ENCODE measurements at regions not wholly inside any gene's neighbourhood (a gene's known extent, or its start where the extent isn't known, plus 50 kb on each side); places are given as distances from the start of the nearest gene placed in this dataset.

DNA sequence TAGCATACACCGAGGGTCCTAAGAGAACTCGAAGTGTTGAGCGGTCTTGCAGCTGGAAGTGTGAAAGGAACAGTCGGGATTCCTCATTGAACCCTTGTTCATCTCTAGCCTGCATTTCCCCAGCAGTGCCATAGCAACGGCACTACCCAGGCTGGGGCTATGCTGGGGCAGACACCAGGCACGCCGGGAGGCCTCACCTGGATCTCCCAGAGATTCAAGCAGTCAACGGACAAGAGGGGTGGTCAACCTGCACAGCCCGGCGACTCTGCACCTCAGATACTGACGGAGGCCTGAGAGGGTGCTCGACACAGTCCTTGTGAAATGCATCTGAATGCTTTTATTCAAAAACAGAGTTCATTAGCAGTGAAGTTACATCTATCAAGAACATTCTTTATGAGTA lies 604.2 kb downstream of the GALR1 start:
- Histone ChIP-seq H3K27me3 (no peaks in the 10 kb centered on the region), H3K4me1 (no peaks in the 10 kb centered on the region)
- TF ChIP-seq, protein P1, sequence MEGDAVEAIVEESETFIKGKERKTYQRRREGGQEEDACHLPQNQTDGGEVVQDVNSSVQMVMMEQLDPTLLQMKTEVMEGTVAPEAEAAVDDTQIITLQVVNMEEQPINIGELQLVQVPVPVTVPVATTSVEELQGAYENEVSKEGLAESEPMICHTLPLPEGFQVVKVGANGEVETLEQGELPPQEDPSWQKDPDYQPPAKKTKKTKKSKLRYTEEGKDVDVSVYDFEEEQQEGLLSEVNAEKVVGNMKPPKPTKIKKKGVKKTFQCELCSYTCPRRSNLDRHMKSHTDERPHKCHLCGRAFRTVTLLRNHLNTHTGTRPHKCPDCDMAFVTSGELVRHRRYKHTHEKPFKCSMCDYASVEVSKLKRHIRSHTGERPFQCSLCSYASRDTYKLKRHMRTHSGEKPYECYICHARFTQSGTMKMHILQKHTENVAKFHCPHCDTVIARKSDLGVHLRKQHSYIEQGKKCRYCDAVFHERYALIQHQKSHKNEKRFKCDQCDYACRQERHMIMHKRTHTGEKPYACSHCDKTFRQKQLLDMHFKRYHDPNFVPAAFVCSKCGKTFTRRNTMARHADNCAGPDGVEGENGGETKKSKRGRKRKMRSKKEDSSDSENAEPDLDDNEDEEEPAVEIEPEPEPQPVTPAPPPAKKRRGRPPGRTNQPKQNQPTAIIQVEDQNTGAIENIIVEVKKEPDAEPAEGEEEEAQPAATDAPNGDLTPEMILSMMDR (IDR thresholded peaks at IDR 0.05; ENCODE audit: low read depth, low read length), result no peak

DNA sequence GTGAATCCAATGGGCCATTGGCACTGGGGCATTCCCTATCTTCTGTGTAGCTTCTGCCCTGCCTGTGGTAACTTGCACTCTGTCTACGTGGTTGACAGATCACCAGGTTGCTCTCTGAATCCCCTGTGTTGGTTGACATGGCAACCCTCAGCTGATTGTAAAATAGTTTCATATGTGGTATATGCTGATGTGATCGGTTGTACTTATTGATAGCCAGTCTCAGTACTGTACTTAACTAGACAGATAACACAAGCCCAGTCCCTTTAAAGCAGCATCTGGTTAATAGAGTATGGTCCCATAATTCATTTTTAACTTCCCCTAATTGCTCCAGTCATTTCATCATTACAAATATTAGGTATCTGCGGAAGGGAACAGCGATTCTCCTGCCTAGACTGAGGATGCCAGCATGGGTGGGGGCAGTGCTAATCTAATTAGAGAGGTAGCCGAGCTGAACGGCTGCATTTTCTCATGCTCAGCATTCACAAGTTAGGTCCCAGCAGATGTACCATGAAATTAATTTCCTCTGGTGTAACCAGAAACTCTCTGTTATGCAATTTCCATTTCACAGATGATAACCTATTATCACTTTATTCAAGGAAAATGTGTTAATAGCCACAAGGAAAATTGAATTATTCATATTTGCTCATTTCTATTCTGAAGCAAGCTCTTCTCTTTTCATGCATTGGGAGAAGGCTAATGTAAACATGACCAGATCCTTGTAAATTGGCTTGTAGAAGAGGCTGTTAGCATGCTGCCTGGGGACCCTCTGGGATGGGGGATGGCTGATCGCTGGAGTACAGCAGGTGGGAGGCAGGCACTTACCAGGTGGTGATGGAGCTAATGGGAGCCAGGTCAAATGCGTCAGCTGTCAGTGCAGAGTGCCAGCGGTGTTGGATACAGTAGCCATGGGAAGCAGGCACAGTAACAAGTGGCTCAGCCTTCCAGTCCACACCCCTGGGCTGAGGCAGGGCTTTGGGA lies 608.3 kb downstream of the GALR1 start:
- Histone ChIP-seq H3K4me3 (ENCODE audit: low read depth, low read length) (no peak overlapping the region), H3K27me3 (no peaks in the 10 kb centered on the region), H3K36me3 (no peaks in the 10 kb centered on the region), H3K4me1 (no peaks in the 10 kb centered on the region), H3K9me3 (no peaks in the 10 kb centered on the region)
- TF ChIP-seq, protein P1 (IDR thresholded peaks at IDR 0.05; ENCODE audit: low read depth, low read length), result no peak
- DNase-seq, result no peak

More for the DNA sequence above, 604.2 kb downstream of the GALR1 start:
- Histone ChIP-seq H3K4me3 (ENCODE audit: low read depth, low read length) (no peak overlapping the region), H3K9me3 (no peaks in the 10 kb centered on the region), H3K36me3 (no peaks in the 10 kb centered on the region)
- DNase-seq, result no peak

DNA sequence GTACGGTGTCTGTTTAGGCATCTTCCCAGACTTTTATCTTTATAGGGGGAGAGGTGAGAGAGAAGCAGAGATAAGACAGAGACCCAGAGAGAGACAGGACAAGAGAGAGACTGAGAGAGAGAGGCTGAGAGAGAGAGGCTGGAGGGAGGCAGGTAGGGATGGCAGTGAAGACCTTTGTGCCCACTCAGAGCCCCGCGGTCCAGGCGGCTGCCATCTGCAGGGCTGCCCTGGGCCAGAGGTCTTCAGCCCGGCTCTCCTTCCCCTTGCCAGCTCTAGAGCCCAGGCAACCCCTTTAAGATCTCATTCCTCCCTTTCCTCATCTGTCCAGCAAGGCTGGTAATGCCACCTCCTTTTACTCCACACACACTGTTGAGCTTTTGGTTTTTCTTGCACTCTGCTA lies 610.0 kb downstream of the GALR1 start:
- Histone ChIP-seq H3K4me3 (ENCODE audit: low read depth, low read length) (no peak overlapping the region), H3K27me3 (no peaks in the 10 kb centered on the region), H3K9me3 (no peaks in the 10 kb centered on the region), H3K36me3 (no peaks in the 10 kb centered on the region), H3K4me1 (no peaks in the 10 kb centered on the region)
- TF ChIP-seq, protein P1 (IDR thresholded peaks at IDR 0.05; ENCODE audit: low read depth, low read length), result no peak
- DNase-seq, result no peak

- no peaks in the 10 kb centered on the region for H3K4me1 ChIP-seq
- H3K36me3 ChIP-seq, result no peaks in the 10 kb centered on the region
- no peaks in the 10 kb centered on the region for H3K9me3 ChIP-seq
- TF ChIP-seq, protein P1 (IDR thresholded peaks at IDR 0.05; ENCODE audit: low read depth, low read length), result no peak
- H3K4me3 ChIP-seq (ENCODE audit: low read depth, low read length), result no peak overlapping the region
- DNase-seq, result no peak
- no peaks in the 10 kb centered on the region for H3K27me3 ChIP-seq
Measured at GRCh38 chr18:77862066-77862757, 612.6 kb downstream of the GALR1 start.

DNA sequence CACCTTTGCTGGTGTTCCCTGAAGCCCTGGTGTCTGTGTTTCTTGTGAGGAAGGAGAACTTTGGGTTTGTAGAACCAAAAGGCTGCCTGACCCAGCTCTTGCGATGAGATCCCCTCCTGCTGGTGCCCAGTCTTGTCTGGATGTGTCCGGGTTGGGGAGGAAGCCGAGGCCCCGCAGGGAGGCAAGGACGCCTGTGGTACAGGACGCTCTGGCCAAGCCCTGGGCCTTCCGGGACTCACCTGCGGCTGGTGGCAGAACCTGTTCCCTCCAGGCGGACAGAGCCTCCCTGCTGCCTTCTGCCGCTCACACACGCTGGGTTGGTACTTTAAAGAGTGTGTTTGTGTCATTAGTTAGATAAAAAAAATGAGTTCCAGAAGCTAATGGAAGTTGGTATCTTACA lies 616.2 kb downstream of the GALR1 start:
- Histone ChIP-seq H3K36me3 (no peaks in the 10 kb centered on the region), H3K9me3 (no peaks in the 10 kb centered on the region), H3K27me3 (no peaks in the 10 kb centered on the region; the same call in 1 of the 2 replicates), H3K4me1 (no peaks in the 10 kb centered on the region), H3K4me3 (ENCODE audit: low read depth, low read length) (no peak overlapping the region)
- TF ChIP-seq, protein P1 (IDR thresholded peaks at IDR 0.05; ENCODE audit: low read depth, low read length), result no peak
- DNase-seq, result no peak

Data from BE2C (cell line).